HL-60/S4 (cell line): ENCODE measurements at regions not wholly inside any gene's neighbourhood (a gene's known extent, or its start where the extent isn't known, plus 50 kb on each side); places are given as distances from the start of the nearest gene placed in this dataset.

Experiments used
- in situ Hi-C: fragments of 300-500 bp; cut with MboI; formaldehyde crosslinking; loops from 2 replicates; pipeline ENCODE4 v1.14.3; 2022; ENCODE audit warnings: low sequenced_read_pairs

DNA sequence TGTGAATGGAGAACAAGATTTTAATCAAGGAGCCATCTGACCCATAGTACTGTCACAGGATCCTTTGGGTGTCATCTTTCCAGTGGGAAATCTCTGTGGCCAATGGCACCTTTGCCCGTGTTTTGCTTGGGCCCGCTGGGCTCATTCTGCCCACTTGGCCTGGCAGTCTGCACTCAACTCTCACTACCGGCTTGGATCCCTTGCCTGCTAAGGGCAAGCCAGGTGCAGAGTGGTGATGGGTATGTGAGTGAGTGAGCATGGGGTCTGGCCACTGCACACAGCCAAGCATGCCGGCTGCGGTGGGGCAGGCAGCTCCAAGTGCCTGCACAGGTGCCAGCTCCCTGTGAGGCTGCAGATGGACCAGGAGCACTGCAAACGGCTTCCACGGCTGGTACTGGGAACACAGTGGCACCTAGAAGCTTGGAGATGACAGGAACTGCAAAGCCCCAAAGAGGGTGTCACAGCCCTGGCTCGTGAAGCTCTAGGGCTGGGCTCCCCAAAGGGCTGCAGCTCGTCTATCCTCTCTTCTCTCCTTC lies 454.5 kb downstream of the TMA16 start:
- in situ Hi-C loops = no loop called here

- in situ Hi-C loops = no loop called here
Observed at GRCh38 chr4:163949976-163950601, 455.6 kb downstream of the TMA16 start.

DNA sequence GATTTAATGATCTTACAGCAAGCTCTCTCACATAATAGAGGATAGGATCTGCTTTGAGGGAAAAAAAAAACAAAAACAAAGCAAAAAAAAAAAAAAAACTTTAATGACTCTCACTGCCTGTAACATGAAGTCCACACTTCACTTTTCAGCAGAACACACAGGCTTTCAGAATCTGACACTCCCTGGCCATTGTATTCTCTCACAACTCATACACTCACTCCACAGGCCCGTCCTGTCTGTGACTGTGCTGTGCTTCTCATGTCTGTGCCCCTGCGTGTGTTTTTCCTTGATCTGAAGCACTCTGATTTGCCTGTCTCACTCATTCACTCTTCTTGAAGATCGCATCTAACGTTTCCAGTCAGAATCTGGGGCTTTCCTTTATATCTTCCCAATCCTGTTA lies 460.8 kb downstream of the TMA16 start:
- in situ Hi-C loops = no loop called here

GRCh38 chr4:163958751-163959150 lies 464.3 kb downstream of the TMA16 start:
- in situ Hi-C loops = no loop called here

DNA sequence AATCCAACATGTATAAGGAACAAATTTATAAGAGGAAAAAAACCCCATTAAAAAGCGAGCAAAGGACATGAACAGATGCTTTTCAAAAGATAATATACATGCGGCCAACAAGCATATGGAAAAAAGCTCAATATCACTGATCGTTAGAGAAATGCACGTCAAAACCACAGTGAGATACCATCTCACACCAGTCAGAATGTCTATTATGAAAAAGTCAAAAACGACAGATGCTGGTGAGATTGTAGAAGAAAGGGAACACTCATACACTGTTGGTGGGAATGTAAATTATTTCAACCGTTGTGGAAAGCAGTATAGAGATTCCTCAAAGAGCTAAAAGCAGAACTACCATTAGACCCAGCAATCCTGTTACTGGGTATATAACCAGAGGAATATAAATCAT lies 465.4 kb downstream of the TMA16 start:
- in situ Hi-C loops = no loop called here

DNA sequence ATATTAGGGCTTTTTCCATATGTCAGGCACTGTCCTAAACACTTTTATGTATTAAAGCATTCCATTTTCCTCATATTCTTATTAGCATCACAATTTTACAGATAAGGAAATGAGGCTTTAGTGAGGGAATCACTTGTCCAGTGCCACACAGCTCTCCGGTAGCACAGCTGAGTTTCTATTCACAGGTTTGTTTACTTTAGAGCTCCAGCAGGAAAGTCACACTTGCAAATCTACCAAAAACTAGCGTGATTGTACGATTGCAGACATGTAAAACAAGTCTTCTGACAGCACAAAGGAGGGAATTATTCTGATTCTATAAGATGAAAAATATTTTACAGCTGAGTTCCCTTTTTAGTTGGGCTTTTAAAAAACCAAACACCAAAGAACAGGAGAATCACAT lies 472.1 kb downstream of the TMA16 start:
- in situ Hi-C loops = no loop called here

- in situ Hi-C loops = no loop called here
Observed at GRCh38 chr4:163967263-163967662, 472.8 kb downstream of the TMA16 start.

GRCh38 chr4:163967710-163968109 lies 473.2 kb downstream of the TMA16 start:
- in situ Hi-C loops = no loop called here

DNA sequence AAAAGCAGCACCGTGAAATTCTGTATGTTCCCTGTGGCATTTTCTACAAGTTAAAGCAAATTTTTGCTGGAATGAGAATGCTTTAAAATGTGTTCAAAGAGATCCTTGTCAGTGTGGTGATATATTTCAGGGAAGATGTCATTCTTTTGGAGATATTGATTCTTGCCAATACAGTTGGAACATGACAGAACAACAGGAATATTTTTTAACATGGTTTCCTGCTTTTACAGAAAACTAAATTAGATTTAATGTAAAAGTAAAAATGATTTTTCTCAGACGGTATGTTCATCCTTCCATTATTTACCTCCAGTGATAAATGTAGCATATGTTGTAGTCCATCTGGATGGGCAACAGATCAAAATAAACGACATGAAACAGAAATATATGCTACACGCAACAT lies 474.8 kb downstream of the TMA16 start:
- in situ Hi-C loops = no loop called here

GRCh38 chr4:163976588-163976987 lies 482.1 kb downstream of the TMA16 start:
- in situ Hi-C loops = no loop called here

DNA sequence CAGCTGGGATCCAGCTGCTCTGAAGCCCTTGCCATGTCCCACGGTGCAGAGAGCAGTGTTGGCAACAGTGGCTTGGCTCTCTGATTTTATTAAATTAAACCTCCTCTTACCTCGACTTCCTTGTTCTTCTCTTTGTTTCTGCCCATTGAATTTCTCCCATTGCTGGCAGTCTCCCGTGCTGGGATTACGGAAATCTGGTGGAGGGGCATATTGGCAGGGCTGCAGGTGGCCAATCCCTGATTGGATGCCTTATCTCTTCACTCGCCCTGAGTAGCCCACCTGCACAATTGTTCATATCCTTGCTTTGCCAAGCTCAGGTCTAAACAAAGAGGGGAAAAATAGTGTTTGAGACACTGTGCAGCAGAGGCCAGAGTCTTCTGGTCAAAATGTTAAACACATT lies 493.9 kb downstream of the TMA16 start:
- in situ Hi-C loops = no loop called here

GRCh38 chr4:163988865-163989264 lies 494.4 kb downstream of the TMA16 start:
- in situ Hi-C loops = no loop called here

- in situ Hi-C loops = no loop called here
Observed at GRCh38 chr4:163991298-163991865, 496.9 kb downstream of the TMA16 start.

GRCh38 chr4:164009435-164009834 lies 514.9 kb downstream of the TMA16 start:
- in situ Hi-C loops = no loop called here

DNA sequence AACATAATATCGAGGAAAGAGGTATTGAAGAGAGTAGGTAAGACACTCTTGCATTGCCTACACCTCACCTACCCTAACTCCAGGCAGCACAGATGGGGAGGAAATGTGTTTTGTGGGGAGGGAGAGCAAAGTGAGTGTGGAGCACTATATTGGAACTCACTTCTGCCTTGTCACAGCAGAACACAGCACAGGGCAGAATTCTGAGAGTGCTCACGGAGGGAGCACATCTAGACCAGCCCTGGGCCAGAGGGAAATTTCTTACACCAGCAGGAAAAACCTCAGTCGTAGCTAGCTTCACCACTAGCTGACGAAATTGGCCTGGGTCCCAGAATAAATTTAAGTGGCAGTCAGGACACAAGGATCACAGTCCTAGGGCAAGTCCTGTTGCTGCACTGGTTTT lies 517.3 kb downstream of the TMA16 start:
- in situ Hi-C loops = no loop called here

- in situ Hi-C loops = no loop called here
Observed at GRCh38 chr4:164012396-164013027, 518.0 kb downstream of the TMA16 start.

DNA sequence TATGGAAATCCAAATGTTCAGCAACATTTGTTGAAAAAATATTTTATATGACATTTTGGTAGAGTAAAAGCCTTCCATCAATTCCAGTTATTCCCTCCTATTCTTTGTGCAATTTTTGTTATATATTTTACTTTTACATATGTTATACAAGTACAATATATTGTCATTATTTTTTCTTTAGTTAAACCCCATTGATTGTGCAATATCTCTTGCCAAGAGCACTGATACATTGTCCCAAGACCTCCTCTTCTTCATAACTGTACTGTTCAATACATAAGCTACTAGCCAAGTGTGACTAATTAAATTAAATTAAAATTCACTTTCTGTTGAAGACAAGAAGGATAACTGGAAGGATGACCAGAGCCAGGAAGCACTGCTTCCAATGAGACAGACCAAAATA lies 527.5 kb downstream of the TMA16 start:
- in situ Hi-C loops = no loop called here

DNA sequence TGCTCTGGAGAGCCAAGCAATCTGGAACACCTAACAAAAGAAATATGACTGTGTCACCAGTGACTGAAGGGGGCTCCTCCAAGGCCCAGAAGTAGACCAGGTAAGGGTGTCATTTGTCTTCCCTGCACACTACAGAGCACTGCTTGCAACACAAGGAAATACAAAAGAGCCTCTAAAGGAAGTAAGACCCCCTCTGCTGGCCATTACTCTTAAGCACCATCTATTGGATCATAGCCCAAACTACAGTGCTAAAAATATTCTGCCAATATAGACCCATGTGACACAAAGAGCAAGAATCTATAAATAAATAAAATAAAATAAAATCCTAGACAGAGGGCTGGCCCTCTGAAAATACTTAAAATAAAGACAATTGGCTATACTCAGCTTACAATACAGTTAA lies 528.7 kb downstream of the TMA16 start:
- in situ Hi-C loops = no loop called here

DNA sequence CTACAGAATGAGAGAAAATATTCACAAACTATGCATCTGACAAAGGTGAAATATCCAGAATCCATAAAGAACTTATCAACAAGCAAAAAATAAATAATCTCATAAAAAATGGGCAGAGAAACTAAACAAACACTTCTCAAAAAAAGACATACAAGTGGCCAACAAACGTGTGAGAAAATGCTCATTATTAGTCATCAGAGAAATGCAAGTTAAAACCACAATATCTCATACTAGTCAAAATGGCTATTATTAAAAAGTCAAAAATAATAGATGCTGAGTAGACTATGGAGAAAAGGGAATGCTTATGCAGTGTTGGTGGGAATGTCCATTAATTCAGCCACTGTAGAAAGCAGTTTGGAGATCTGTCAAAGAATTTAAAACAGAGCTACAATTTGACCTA lies 533.3 kb downstream of the TMA16 start:
- in situ Hi-C loops = no loop called here

- in situ Hi-C loops = no loop called here
Observed at GRCh38 chr4:164039482-164039881, 545.0 kb downstream of the TMA16 start.

- in situ Hi-C loops = no loop called here
Observed at GRCh38 chr4:164056426-164057142, 562.1 kb downstream of the TMA16 start.
